Hematopoietic multipotent progenitor cell treated with erythropoietin and hydrocortisone succinate and interleukin-3 and kit ligand, for 8 days (in vitro differentiated cells): ENCODE measurements at regions not wholly inside any gene's neighbourhood (a gene's known extent, or its start where the extent isn't known, plus 50 kb on each side); places are given as distances from the start of the nearest gene placed in this dataset.
"Not testable (repeated sequence)": the region's sequence is repeated elsewhere in the genome, so short reads cannot be mapped to it uniquely, and the experiment has no call there.

ENCODE experiments used
- DNase-seq: peaks from one replicate; pipeline ENCODE4 v3.0.0-alpha.2; 2015

- no peak for DNase-seq
Measured at GRCh38 chr4:134585972-134586371, 384.4 kb upstream of the PABPC4L start.

GRCh38 chr4:134567461-134567860, 365.9 kb upstream of the PABPC4L start:
- no peak for DNase-seq

- DNase-seq: no peak
Measured at GRCh38 chr4:134560728-134561127, 359.1 kb upstream of the PABPC4L start.

GRCh38 chr4:134552063-134552462, 350.5 kb upstream of the PABPC4L start:
- DNase-seq: no peak

GRCh38 chr4:134551348-134551747, 349.8 kb upstream of the PABPC4L start:
- no peak for DNase-seq

GRCh38 chr4:134548052-134548628, 346.6 kb upstream of the PABPC4L start:
- no peak for DNase-seq

DNA sequence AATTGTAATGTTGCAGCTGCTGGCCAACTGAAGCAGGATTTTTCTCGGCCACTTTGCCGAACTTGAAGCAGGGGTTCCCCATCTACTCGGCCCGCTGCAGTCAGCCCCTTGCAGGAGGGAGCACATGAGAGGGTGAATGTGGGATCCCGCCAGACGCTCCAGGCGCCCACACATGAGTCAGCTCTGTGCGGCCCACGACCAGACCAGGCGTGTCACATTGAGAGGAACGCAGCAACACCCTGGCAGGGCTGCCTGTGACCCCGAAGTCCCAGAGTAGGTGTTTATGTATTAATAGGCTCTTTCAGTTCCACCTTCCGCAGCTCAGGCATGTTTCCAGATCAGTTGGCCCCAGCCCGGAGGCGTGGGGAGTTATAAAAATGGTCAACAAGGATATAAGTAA, 344.7 kb upstream of the PABPC4L start:
- no peak for DNase-seq

DNA sequence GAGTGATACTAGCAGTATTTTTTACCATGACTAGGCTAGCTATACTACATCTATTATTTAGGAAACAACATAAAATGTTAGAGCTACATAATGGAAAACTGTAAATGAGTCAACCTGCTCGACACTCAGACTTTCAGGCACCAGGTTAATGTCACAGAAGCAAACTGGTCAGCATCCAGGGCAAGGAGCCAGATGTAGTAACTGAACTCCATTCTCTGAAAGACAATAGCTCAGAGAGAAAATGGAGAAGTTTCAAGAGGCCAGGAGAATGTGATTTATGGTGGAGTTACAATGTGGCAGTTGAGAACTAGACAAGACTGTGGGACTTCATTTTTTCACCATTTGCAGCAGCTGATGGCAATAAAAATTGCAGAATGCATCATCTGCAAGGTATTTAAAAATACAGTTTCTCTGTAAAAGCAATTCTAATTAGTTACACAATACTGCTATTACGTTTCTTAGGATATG, 342.7 kb upstream of the PABPC4L start:
- DNase-seq: no peak

DNA sequence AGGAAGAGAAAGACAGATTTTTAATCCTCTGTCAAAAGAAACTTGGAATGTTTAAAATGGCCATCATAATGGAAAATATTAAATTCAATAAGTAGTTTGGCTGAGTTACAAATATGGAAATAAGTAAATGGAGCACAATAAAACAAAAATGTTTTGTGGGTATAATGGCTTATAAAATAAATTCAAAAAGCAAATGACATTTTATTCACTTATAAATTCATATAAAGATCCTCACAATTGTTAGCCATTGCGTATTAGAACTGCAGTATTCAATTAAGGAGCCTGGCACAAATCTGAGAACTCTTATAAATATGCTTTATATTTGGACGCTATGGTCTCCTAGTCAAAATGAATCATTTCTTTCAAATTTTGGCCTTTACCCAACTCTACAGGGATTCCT, 339.0 kb upstream of the PABPC4L start:
- DNase-seq: no peak

- no peak for DNase-seq
Measured at GRCh38 chr4:134539729-134540231, 338.2 kb upstream of the PABPC4L start.

DNA sequence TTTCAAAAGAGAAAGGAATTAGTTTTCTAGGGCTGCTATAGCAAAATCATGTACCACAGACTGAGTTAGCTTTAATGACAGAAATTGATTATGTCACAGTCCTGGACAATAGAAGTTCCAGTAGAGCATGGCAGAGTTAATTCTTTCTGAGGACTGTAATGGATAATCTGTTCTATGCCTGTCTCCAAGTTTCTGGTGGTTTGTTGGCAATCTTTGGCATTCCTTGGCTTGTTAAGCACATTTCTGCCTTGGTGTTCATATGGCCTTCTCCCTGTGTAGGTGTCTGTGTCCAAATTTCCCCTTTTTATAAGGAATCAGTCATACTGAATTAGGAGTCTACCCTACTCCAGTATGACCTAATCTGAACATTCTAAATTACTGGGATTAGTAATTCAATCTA, 336.1 kb upstream of the PABPC4L start:
- no peak for DNase-seq

DNA sequence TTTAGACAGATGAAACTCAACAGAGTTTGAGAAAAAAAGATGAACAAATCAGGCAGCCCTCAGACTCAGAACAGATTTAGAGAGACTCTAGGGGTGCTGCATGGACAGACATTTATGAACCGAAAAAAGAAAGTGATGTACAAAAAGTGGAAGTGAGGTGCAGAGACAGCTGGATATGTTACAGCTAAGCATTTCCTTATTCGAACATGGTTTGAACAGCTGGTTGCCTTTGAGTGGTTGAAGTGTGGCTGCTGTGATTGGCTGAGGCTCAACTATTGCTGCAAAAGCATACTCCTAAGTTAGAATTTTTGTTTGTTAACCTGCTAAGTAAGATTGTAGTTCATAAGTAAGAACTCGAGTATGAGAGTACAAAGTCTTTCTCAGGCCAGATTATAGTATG, 331.5 kb upstream of the PABPC4L start:
- DNase-seq: no peak

GRCh38 chr4:134531013-134531412, 329.4 kb upstream of the PABPC4L start:
- no peak for DNase-seq

DNA sequence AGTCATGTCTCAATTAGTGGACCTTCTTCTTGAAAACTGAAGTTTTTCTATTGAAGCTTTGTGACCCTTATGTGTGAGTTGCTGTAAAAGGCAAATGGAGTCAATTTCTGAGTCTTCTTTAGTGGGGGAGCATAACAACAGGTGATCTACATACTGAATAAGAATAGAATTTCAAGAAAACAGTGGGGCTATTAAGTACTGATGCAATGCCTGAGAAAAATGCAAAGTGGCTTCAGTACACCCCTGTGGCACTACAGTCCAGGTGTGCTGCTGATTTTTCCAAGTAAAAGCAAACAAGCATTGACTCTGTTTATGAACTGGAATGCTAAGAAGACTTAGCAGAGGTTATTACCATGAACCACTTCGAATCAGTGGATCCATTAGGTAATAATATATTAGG, 328.0 kb upstream of the PABPC4L start:
- no peak for DNase-seq

- DNase-seq: no peak
Measured at GRCh38 chr4:134518574-134519217, 317.1 kb upstream of the PABPC4L start.

DNA sequence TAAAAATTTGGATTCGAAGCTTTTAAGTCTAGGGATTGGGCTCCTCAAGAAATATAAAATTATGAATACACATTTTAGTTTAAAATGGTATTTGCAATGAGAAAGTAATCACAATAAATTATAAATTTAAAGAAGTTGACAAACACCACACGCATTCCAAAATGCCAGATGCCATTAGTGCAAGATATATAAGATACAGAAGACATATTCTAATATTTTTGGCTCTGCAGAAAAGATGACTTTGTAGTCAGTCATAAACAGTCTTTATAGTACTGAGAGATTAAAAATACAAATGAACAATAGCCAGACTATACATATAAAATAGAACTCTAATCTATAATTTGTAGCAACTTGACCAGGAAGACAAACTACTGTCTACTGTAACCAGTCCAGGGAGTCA, 309.0 kb upstream of the PABPC4L start:
- DNase-seq: no peak

DNA sequence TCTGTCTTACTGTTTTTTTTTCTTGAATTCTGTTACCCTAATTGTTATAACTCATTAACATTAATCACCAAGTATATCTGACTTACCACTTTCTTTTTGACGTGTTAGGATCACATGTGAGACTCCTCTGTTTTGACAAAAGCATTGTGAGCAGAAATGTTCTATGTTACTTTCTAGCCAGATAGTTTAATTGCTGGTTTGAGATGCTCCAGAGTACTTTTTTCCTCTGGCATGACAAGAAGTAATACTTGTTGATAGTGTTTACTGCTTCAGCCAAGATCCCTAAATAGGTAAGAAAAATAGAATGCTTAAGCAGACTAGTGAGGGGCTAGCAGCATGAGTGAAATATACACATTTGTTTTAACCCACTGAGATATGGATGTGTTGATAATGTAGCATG, 303.9 kb upstream of the PABPC4L start:
- DNase-seq: no peak

GRCh38 chr4:134501973-134502643, 300.5 kb upstream of the PABPC4L start:
- no peak for DNase-seq

DNA sequence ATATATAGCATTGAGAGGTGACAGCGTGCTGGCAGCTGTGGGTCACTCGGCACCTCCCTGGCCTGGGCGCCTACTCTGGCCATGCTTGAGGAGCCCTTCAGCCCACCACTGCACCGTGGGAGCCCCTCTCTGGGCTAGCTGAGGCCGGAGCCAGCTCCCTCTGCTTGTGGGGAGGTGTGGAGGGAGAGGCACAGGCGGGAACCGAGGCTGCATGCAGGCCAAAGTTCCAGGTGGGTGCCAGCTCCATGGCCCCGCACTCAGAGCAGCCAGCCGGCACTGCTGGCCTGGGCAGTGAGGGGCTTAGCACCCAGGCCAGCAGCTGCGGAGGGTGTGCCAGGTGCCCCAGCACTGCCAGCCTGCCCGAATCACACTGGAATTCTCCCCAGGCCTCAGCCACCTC, 299.9 kb upstream of the PABPC4L start:
- not testable (repeated sequence) for DNase-seq

- DNase-seq: no peak
Measured at GRCh38 chr4:134499074-134499473, 297.5 kb upstream of the PABPC4L start.

DNA sequence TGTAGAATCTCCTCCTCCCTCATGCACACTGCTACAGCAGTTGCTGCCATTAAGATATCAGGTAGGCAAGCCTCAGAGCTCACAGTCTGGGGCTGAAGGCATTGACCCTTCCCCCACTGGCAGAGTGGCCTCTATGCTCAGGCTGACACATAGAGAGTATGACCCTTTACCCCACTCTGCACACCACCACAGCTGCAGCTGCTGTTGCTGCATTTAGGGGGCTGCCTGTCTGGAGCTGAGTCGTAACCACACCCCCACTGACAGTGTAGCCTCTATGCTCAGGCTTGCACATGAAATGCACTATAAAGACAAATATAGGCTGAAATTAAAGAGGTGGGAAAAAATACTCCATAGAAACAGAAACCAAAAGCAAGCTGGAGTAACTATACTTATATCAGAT, 289.3 kb upstream of the PABPC4L start:
- no peak for DNase-seq

DNA sequence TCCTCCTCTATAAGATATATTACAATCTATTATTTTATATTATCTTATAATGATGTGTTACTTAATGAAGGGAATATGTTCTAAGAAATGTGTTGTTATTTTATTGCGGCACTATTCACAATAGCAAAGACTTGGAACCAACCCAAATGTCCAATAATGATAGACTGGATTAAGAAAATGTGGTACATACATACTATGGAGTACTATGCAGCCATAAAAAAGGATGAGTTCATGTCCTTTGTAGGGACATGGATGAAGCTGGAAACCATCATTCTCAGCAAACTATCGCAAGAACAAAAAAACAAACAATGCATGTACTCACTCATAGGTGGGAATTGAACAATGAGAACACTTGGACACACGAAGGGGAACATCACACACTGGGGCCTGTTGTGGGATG, 281.9 kb upstream of the PABPC4L start:
- DNase-seq: not testable (repeated sequence)

DNA sequence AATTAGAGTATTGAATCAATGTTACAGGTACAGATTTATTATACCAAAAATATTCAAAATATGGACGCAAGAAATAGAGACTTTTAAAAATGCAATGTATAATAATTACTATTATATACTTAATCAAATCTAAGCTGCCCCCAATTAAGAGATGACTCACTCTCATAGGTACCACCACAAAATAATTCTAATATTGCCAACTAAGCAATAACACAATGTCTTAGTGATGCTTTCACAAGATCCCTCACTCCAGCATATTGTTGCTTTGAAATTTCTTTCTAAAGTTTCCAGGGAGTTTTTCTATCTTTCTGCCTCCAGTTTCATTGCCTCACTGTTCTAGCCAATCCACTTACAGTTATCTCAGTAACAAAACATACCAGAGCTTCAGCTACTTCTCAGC, 270.0 kb upstream of the PABPC4L start:
- no peak for DNase-seq

GRCh38 chr4:134470544-134470943, 269.0 kb upstream of the PABPC4L start:
- DNase-seq: no peak
